ENCODE measurements at regions not wholly inside any gene's neighbourhood (a gene's known extent, or its start where the extent isn't known, plus 50 kb on each side); places are given as distances from the start of the nearest gene placed in this dataset.

GRCh38 chr10:111725050-111725449, 458.5 kb downstream of the GPAM start:
- no peaks in the 10 kb centered on the region for H3K27me3 ChIP-seq
- H3K4me3 ChIP-seq: no peak overlapping the region
- no peaks in the 10 kb centered on the region for H3K9me3 ChIP-seq
- no peak overlapping the region for H3K27ac ChIP-seq
- no peaks in the 10 kb centered on the region for H3K36me3 ChIP-seq
- DNase-seq (ENCODE audit: low spot score in 2 of 2): no peak
- no peaks in the 10 kb centered on the region for H3K4me1 ChIP-seq
- TF ChIP-seq POLR2AphosphoS5 (IDR thresholded peaks at IDR 0.05): no peak

GRCh38 chr10:111732166-111732785, 451.3 kb downstream of the GPAM start:
- no peak for TF ChIP-seq CTCF (IDR thresholded peaks at IDR 0.05)
- no peak for TF ChIP-seq POLR2AphosphoS5 (IDR thresholded peaks at IDR 0.05)
- no peak for TF ChIP-seq EP300 (IDR thresholded peaks at IDR 0.05)
- H3K4me3 ChIP-seq: no peak overlapping the region
- no peaks in the 10 kb centered on the region for H3K9me3 ChIP-seq
- H3K27me3 ChIP-seq: no peaks in the 10 kb centered on the region
- WGBS: 46% methylated on average over 1 of the region's 1 CpG
- no peaks in the 10 kb centered on the region for H3K36me3 ChIP-seq
- no peak overlapping the region for H3K27ac ChIP-seq
- H3K4me1 ChIP-seq: no peaks in the 10 kb centered on the region
- DNase-seq (ENCODE audit: low spot score in 2 of 2): no peak

- TF ChIP-seq POLR2AphosphoS5 (IDR thresholded peaks at IDR 0.05) (no peak), CTCF (IDR thresholded peaks at IDR 0.05) (no peak), EP300 (IDR thresholded peaks at IDR 0.05) (no peak), POLR2A (IDR thresholded peaks at IDR 0.05) (no peak)
- no peaks in the 10 kb centered on the region for H3K4me1 ChIP-seq
- no peaks in the 10 kb centered on the region for H3K36me3 ChIP-seq
- no peaks in the 10 kb centered on the region for H3K9me3 ChIP-seq
- no peak for DNase-seq (ENCODE audit: low spot score in 2 of 2)
- WGBS: 53% methylated on average over 6 of the region's 6 CpGs
- no peak overlapping the region for H3K27ac ChIP-seq
- H3K27me3 ChIP-seq: no peaks in the 10 kb centered on the region
- H3K4me3 ChIP-seq: no peak overlapping the region
These were observed 444.3 kb downstream of the GPAM start for GRCh38 chr10:111739125-111739873.

- 69% methylated on average over 1 of the region's 1 CpG for WGBS
- no peaks in the 10 kb centered on the region for H3K36me3 ChIP-seq
- no peak overlapping the region for H3K4me3 ChIP-seq
- TF ChIP-seq CTCF (IDR thresholded peaks at IDR 0.05) (no peak), EP300 (IDR thresholded peaks at IDR 0.05) (no peak)
- H3K9me3 ChIP-seq: no peaks in the 10 kb centered on the region
- H3K27ac ChIP-seq: no peak overlapping the region
- DNase-seq (ENCODE audit: low spot score in 2 of 2): no peak
- no peaks in the 10 kb centered on the region for H3K27me3 ChIP-seq
- no peaks in the 10 kb centered on the region for H3K4me1 ChIP-seq
These were observed 443.8 kb downstream of the GPAM start for GRCh38 chr10:111739874-111740139.

GRCh38 chr10:111745982-111746381, 437.6 kb downstream of the GPAM start:
- DNase-seq (ENCODE audit: low spot score in 2 of 2): no peak
- H3K4me1 ChIP-seq: no peaks in the 10 kb centered on the region
- WGBS: 48% methylated on average over 2 of the region's 2 CpGs
- H3K4me3 ChIP-seq: no peak overlapping the region
- H3K27me3 ChIP-seq: no peaks in the 10 kb centered on the region
- no peak for TF ChIP-seq POLR2A (IDR thresholded peaks at IDR 0.05)
- TF ChIP-seq POLR2AphosphoS5 (IDR thresholded peaks at IDR 0.05): no peak
- TF ChIP-seq EP300 (IDR thresholded peaks at IDR 0.05): no peak
- no peak for TF ChIP-seq CTCF (IDR thresholded peaks at IDR 0.05)
- H3K9me3 ChIP-seq: no peaks in the 10 kb centered on the region
- H3K36me3 ChIP-seq: no peaks in the 10 kb centered on the region
- H3K27ac ChIP-seq: no peak overlapping the region

- 68% methylated on average over 1 of the region's 1 CpG for WGBS
These were observed 435.8 kb downstream of the GPAM start for GRCh38 chr10:111747751-111748150.

More at GRCh38 chr10:111747751-111748150, 435.8 kb downstream of the GPAM start:
- Histone ChIP-seq H3K27me3 (no peaks in the 10 kb centered on the region), H3K27ac (no peak overlapping the region), H3K36me3 (no peaks in the 10 kb centered on the region), H3K4me3 (no peak overlapping the region), H3K9me3 (no peaks in the 10 kb centered on the region), H3K4me1 (no peaks in the 10 kb centered on the region)
- no peak for DNase-seq (ENCODE audit: low spot score in 2 of 2)
- TF ChIP-seq CTCF (IDR thresholded peaks at IDR 0.05): no peak
- TF ChIP-seq POLR2AphosphoS5 (IDR thresholded peaks at IDR 0.05): no peak
- no peak for TF ChIP-seq EP300 (IDR thresholded peaks at IDR 0.05)
- no peak for TF ChIP-seq POLR2A (IDR thresholded peaks at IDR 0.05)
